GM21737 (cell line): ENCODE measurements at regions not wholly inside any gene's neighbourhood (a gene's known extent, or its start where the extent isn't known, plus 50 kb on each side); places are given as distances from the start of the nearest gene placed in this dataset.

Source experiments
- ATAC-seq: cut with Tn5 transposase; IDR thresholded peaks from one replicate; pipeline ENCODE4 v1.9.1; 2021; ENCODE audit warnings: mild to moderate bottlenecking, moderate library complexity; ENCODE audit not compliant: unreplicated experiment

DNA sequence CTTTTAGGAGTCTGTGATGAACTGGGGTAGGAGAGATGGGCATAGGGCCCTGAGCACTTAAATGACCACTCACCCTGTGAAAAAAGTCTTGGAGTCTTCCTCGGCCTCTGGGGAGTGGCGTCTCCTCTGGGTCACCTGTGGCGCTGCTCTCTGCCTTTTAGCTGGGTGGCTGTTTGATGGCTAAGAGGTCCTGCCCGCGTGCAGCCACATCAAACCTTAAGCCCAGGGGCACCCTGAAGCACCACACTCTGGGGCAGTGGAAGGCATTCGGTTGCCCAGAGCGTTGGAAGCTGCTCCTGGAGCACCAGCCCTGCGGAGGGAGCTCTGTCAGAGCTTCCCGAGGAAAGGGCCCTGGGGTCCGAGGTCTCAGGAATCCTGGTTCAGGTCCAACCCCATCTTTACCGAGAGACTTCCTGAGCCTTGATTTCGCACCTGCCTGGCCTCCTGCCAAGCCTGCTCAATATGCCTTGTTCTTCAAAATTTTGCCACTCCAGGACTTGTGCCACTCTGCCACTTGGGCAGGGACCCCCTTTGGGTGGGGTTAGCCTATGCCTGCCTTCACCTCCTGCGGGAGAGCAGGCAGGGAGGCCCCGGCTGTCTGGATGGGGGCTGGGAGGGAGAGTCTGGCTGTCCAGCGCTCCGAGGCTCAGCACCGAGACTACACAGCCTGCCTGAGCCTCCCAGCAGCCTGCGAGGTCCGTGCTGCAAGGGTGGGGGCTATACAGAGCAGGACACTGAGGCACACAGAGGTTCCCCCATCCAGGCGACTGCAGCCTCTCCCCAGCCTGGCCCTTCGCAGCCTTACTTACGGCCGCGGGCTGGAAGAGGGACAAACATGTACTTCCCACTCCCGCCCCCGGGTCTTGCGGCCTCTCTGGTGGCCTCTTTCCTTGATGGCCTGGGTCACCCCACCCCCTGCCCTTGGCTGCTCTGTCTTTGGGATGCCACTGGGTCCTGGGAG is 63.4 kb upstream of the RNU6ATAC start:
- no peak for ATAC-seq

DNA sequence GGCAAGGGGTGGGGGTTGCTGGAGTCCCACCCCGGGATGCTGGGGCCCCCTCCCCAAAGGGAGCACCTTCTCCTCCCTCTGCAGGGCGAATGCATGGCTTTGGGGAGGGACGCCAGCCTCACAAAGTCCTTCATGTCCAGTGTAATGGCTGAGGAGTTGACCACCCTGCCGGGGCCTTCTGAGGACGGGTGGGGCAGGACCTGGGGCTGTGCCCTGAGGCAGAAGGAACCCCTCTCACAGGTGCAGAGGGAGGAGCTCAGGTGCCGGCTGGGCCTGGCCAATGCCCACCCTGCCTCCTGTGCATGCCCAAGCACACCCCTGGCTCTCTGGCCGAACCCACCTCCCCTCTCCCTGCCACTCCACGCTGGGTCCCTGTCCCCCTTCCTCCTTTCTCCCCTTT is 64.3 kb upstream of the RNU6ATAC start:
- no peak for ATAC-seq

DNA sequence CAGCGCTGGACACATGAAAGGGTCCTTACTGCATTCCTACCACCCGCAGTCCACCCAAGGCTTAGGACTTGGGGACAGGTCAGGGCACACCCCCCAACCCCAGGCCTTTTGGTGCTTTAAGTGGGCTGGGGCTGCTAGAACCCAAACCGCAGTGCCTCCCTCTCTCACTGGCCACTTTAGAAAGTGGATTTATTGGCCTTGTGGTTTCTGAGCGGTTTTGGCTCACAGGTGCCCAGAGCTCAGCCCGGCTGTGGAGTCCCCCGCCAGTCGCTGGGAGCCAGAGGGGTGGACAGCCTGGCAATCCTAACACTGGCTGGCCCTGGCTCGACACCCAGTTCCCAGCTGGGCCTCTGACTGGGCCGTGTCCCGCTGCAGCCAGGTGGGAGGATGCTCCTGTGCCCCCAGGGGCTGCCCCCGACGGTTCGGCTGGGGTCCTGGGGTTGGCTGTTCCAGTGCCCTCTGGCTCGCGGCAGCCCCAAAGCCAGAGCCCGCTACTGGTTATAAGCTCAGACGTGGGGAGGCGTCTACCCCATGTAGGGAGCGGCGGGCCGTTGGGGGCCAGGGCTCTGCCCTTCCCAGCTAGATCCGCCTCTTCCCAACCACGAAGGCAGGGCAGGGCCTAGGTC is 65.2 kb upstream of the RNU6ATAC start:
- ATAC-seq = no peak

DNA sequence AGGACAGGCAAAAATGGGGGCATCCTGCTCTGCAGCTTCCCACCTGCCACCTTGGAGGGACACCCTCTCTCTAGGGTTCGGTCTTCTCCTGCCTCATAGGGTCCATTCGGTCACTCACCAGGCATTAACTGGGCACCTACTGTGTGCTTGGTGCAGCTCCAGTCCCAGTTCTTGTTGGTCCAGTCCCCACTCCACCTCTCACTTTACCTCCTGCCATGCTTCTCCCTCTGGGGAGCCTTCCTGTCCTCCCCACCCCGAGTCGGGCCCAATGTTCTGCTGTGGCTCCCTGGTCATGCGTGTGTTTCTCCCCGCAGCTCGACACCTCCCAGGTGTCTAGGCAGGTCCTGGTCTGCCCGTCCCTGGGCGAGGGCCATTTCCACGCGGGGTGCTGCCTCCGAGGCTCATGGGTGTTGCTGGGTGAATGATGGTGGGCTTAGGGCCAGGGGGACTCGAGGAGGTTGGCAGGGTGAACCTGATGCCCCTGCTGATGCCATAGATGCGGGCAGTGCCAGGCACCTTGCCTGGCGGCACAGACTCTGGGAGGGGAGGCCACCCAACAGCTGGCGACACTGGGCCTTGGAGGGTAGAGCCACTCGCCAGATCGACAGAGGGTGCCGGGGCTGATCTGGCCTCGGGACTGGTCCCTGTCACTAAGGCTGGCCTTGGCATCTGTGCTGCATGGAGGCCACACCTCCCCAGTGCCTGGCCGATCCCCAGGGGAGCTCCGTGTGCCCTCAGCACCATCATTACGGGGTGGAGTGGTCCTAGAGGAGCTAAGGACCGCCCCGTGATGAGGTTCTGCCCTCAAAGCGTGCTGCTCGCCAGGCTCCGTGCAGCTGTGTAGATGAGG is 66.0 kb upstream of the RNU6ATAC start:
- ATAC-seq = no peak

GRCh38 chr9:134230942-134231325 is 66.6 kb upstream of the RNU6ATAC start:
- no peak for ATAC-seq

GRCh38 chr9:134231330-134231745 is 67.0 kb upstream of the RNU6ATAC start:
- no peak for ATAC-seq

GRCh38 chr9:134231767-134232166 is 67.4 kb upstream of the RNU6ATAC start:
- no peak for ATAC-seq

DNA sequence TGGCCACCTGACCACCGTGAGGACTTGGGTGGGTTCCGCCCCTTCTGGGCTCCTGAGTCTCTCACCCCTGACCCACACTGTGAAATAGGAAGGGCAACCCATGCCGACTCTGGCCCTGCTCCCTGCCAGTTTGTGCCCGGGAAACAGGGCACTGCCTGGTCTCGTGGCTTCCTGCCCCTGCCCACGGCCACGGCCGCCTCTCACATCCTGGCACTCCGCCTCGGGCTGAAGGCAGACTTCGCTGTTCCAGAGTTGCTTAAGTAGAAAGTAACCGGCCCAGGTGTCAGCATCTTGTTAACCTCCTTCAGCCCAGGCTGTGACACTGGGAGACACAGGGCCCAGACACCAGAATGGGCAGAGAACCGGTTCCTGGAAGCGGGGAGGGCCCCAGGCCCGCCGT is 68.7 kb upstream of the RNU6ATAC start:
- no peak for ATAC-seq

DNA sequence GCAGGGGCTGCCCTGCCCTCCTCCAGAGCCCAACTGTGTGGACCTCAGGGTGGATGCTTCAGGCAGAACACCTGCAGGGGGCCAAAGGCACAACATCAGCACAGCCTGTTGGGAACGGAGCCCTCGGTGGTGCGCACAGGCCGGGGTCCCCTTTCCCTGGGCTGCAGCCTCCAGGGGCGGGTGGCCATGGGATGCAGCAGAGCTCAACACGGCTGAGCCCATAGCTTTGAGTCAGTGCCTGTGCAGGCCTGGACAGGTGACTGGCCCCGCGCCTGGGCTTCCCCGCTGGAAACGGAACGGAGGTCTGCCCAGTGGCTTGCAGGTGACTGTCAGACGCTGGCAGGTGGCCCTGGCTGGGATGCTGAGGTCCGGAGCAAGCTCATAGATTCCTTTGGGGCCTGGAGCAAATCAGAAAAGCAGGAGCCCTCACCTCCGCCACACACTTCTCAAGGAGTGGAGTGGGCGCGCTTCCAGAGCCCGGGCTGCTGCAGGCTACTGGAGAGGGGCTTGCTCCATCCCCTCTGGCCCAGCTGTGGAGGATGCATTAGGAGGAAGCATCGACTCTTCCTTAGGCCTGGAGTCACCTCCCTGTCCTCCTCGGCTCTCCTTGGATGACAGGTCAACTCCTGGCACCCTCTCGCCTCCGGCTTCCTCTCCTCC is 69.8 kb upstream of the RNU6ATAC start:
- no peak for ATAC-seq

- ATAC-seq = no peak
Observed at GRCh38 chr9:134234687-134235359, 70.5 kb upstream of the RNU6ATAC start.

DNA sequence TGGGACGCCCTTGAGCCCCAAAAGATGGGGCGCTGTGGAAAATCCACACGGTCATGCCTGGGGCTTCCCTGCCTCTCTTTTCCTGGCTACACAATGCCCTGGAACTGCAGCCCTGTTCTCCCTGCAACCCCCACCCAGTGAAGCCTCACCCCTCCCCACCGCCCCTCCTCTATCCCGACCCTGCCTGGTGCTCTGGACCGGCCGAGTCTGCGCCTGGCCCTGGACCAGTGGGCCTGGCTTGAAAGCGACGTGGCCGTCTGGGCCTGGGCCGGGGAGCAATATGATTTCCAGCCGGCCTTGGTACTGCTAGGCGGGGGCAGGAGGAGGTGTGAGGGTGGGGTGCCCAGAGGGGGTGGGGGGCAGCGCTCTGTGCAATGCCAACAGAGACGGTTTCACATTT is 71.0 kb upstream of the RNU6ATAC start:
- ATAC-seq = no peak

GRCh38 chr9:134236001-134236421 is 71.6 kb upstream of the RNU6ATAC start:
- ATAC-seq = no peak

GRCh38 chr9:134236935-134237629 is 72.7 kb upstream of the RNU6ATAC start:
- no peak for ATAC-seq

DNA sequence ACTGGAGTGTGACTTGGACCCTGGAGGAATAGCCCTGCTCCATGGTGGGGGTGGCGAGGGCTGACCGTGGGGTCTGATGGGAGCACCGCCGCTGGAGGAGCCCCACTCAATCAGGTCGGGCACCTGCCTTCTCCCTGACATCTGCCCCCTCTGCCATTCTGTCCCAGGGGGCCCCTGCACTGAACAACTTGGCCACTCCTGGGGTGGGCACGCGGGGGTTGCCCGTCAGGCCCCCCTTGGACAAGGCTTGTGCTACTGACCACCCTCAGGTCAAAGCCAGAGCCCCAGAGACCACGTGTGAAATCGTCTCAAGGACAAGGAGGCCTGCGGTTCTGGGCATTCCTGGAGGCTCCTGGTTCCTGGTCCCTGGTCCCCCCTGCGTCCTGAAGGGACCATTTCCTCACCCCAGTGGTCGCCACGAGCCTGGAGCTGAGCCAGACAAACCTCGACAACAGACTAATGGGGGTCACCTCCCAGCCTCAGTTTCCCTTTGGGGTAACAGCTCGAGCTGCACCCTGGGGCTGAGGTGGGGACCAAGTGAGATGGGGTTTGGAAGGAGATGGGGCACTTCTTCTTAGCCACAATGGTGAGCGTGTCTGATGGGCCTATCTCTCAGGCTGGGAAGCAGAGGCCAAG is 73.4 kb upstream of the RNU6ATAC start:
- ATAC-seq = no peak

DNA sequence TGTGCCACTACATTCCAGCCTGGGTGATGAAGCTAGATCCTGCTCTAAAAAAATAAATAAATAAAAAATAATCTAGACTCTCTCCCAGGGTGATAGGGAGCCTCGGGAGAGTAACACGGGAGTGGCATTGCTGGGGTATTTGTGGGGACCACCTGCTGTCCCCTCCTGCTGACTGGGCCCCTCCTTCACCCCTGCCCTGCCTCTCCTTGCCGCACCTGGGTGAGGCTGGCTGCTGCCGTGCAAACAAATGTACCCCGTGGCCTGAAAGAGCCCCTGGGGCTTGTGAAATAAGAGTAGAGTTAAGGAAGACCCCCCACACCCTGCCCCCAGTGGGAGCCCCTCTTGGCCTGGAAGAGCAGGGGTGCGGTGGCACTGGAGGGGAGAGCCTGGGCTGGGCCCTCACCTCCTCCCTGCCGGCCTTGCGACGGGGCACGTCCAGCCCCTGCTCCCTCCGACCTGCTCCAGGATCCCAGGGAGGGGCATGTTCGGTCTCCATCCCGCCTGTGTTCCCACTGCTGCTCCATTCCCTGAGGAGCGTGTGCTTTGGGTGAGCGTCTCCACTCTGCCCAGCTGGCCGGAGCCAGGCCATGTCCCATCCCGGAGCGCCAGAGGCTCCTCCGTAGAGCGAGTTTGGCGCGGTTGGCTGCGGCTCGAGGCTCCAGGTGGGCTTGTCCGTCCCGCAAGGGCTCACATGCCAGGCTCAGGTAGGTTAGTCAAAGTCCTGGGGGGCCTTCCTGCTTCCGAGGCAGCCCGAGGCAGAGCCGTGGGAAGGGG is 75.0 kb upstream of the RNU6ATAC start:
- no peak for ATAC-seq

DNA sequence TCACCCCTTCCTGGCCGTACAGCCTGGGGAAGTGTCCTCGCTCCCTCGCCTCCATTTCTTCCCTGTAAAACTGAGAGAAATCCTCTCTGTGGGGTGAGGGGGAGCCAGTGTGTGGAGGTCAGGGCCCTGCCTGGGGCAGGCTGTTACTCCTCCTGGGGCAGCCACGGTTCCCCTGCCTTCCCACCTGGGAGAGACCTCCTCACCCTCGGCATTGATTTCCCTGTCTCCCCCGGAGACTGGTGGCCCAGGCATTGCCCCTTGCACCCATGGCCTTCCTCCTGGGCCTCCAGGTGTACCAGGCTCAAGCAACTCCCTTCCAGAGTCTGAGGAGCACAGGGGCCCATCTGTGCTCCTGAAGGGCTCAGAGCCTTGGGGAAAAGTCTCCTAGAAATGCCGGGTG is 75.6 kb upstream of the RNU6ATAC start:
- no peak for ATAC-seq

- ATAC-seq = no peak
Observed at GRCh38 chr9:134240361-134240760, 76.0 kb upstream of the RNU6ATAC start.

DNA sequence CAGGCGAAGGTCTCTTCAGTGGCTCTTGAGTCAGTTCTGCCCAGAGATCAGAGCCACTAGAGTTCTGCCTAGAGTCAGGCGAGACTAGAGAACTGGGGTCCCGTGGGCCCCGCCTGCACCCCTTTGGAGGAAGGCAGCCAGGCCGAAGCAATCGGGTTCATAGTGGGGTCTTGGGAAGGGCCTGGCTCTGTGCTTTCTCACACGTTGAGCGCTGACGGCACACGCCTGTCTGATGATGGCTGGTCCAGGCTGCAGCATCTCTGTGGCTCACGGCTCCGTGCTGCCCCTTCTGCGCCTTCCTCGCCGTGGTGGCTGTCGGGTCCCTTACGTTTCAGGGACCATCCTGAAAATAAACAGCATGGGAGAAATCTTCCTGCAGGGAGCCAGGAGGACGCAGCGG is 78.3 kb upstream of the RNU6ATAC start:
- no peak for ATAC-seq
